Ovary (tissue), 7 donors: ENCODE measurements at regions not wholly inside any gene's neighbourhood (a gene's known extent, or its start where the extent isn't known, plus 50 kb on each side); places are given as distances from the start of the nearest gene placed in this dataset.

Experiments used
- DNase-seq, 5 donors: peaks; one replicate each; pipeline ENCODE4 v3.0.0-alpha.2; 2019 to 2020
- H3K27ac ChIP-seq, 2 donors: fragments of 200-600 bp; one replicate each; pipeline versions ENCODE4 v1.5.1 to v1.8.0; 2019 to 2022
- H3K27me3 ChIP-seq: fragments of 200-600 bp; one replicate; pipeline ENCODE4 v1.8.0; 2022
- H3K36me3 ChIP-seq: fragments of 200-600 bp; sonication (generic); one replicate; pipeline ENCODE4 v1.5.1; 2019
- H3K4me1 ChIP-seq: one replicate; pipeline ENCODE4 v1.8.1; 2013; ENCODE audit warnings: mild to moderate bottlenecking, moderate library complexity; ENCODE audit not compliant: insufficient read depth
- H3K4me3 ChIP-seq: fragments of 200-600 bp; sonication (generic); one replicate; pipeline ENCODE4 v1.5.1; 2017
- H3K9me3 ChIP-seq, 2 donors: fragments of 200-600 bp in 1 of 2; sonication (generic) in 1 of 2; one replicate each; pipeline versions ENCODE4 v1.5.1 to v1.8.1; 2013 to 2019; ENCODE audit warnings: mild to moderate bottlenecking in 1 of 2, moderate library complexity in 1 of 2
- EP300 ChIP-seq: sonication (generic); formaldehyde crosslinking; IDR thresholded peaks from one replicate; pipeline ENCODE4 v1.6.1; 2017; ENCODE audit warnings: antibody characterized with exemption
- POLR2A ChIP-seq: fragments of 450-650 bp; IDR thresholded peaks from one replicate; pipeline ENCODE4 v1.6.1; 2017; ENCODE audit warnings: antibody characterized with exemption, mild to moderate bottlenecking, moderate library complexity
- WGBS, 3 donors: extraction: QIAGEN DNeasy Blood & Tissue Kit in 1 of 3; methylation state at CpG; one replicate each; pipeline versions ENCODE4 v1.1.5 to v1.1.7; 2013 to 2017; 5-methylcytosine and 5-hydroxymethylcytosine counted together
- intact Hi-C, 4 donors: fragments of 100-400 bp; cut with DNase I; formaldehyde crosslinking; loops; one replicate each; pipeline versions ENCODE4 v1.11.0 to v1.15.1; 2022 to 2023
- TF ChIP-seq, protein P1 (sequence below), 3 donors: fragments of 450-650 bp in 2 of 3; fragments of 200-600 bp in 1 of 3; IDR thresholded peaks; one replicate each; pipeline versions ENCODE4 v1.5.1 to v1.8.0; 2016 to 2022; ENCODE audit warnings: antibody characterized with exemption in 3 of 3, mild to moderate bottlenecking in 1 of 3
- donor health status: DM: no; HTN: no; CAD: no; lungs with moderate emphysema.
- donor health status: DM: no; HTN: no; CAD: no.
- donor health status: Bipolar disorder and iron deficiency.
- donor health status: DM: no; HTN: no; CAD: no.
- donor health status: DM: yes; HTN: yes; CAD: no.

DNA sequence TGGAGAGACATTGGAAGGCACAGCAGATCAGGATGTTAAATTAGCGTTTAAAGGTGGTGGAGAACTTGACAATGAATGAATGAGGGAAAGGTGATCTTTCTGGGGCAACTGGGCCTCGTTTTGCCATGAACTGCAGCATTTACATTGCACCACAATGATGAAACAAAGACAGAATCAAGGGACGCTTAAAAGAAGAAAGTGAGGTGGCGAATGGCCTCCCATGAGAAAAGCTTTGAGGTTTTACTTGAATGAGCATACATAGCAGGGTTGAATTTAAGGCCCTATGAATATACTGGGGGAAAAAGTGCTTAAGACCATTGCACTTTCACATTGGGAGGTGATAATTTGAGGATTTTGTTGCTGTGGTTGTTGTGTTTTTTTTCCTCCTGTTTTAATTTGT is 476.4 kb downstream of the ISL1 start:
- Histone ChIP-seq H3K4me3 (no peak overlapping the region), H3K9me3 (no peaks in the 10 kb centered on the region), H3K36me3 (no peaks in the 10 kb centered on the region), H3K27me3 (no peaks in the 10 kb centered on the region), H3K4me1 (no peaks in the 10 kb centered on the region), H3K27ac (no peak overlapping the region)
- TF ChIP-seq EP300 (no peak), POLR2A (no peak)
- TF ChIP-seq, protein P1, sequence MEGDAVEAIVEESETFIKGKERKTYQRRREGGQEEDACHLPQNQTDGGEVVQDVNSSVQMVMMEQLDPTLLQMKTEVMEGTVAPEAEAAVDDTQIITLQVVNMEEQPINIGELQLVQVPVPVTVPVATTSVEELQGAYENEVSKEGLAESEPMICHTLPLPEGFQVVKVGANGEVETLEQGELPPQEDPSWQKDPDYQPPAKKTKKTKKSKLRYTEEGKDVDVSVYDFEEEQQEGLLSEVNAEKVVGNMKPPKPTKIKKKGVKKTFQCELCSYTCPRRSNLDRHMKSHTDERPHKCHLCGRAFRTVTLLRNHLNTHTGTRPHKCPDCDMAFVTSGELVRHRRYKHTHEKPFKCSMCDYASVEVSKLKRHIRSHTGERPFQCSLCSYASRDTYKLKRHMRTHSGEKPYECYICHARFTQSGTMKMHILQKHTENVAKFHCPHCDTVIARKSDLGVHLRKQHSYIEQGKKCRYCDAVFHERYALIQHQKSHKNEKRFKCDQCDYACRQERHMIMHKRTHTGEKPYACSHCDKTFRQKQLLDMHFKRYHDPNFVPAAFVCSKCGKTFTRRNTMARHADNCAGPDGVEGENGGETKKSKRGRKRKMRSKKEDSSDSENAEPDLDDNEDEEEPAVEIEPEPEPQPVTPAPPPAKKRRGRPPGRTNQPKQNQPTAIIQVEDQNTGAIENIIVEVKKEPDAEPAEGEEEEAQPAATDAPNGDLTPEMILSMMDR (IDR thresholded peaks at IDR 0.05): no peak
- DNase-seq: no peak
- 58 to 64% (median 63%) methylated on average over 4 of the region's 4 CpGs for WGBS, 3 donors
- intact Hi-C loops: no loop called here

DNA sequence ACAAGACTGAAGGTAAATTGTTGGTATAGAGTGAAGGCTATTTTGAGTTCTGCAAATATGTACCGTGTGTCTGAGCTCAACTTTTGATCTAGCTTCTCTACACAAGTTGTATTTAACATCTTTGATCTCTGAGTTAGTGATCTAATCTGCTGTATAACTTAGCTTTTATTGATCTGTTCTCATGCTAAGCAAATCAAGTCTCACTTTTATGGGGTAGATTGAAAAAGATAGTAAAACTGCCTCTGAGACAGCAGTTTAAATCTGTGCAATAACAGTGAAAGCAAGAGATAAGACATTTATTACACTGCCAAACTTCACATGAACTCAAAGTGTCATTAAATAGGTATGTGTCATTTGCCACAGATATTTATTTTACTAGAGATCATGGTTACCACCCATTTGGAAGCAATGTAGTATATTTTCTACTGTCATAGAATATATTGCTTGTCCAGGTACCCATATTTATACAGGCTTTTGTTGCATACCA is 477.3 kb downstream of the ISL1 start:
- DNase-seq: no peak
- WGBS, 3 donors: 33 to 57% (median 53%) methylated on average over 1 of the region's 1 CpG
- H3K9me3 ChIP-seq: no peaks in the 10 kb centered on the region
- H3K36me3 ChIP-seq: no peaks in the 10 kb centered on the region
- intact Hi-C loops: no loop called here
- no peaks in the 10 kb centered on the region for H3K4me1 ChIP-seq
- no peak overlapping the region for H3K27ac ChIP-seq
- no peaks in the 10 kb centered on the region for H3K27me3 ChIP-seq
- no peak overlapping the region for H3K4me3 ChIP-seq
- TF ChIP-seq EP300 (no peak), POLR2A (no peak)
- TF ChIP-seq, protein P1 (IDR thresholded peaks at IDR 0.05): no peak

DNA sequence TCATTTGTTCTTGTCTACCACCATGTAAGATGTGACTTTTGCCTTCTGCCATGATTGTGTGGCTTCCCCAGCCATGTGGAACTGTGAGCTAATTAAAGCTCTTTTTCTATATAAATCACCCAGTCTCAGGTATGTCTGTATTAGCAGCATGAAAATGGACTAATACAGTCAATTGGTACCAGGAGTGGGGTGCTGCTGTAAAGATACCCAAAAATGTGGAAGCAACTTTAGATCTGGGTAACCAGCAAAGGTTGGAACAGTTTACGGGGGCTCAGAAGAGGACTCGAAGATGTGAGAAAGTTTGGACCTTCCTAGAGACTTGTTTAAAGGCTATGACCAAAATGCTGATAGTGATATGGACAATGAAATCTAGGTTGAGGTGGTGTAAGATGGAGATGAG is 488.9 kb downstream of the ISL1 start:
- Histone ChIP-seq H3K36me3 (no peaks in the 10 kb centered on the region), H3K27ac (no peak overlapping the region), H3K4me1 (no peaks in the 10 kb centered on the region), H3K9me3 (no peaks in the 10 kb centered on the region), H3K4me3 (no peak overlapping the region), H3K27me3 (no peaks in the 10 kb centered on the region)
- no peak for DNase-seq
- TF ChIP-seq, protein P1 (IDR thresholded peaks at IDR 0.05): no peak
- TF ChIP-seq EP300: no peak
- TF ChIP-seq POLR2A: no peak
- 82 to 94% (median 90%) methylated on average over 2 of the region's 2 CpGs for WGBS, 3 donors
- intact Hi-C loops: no loop called here

DNA sequence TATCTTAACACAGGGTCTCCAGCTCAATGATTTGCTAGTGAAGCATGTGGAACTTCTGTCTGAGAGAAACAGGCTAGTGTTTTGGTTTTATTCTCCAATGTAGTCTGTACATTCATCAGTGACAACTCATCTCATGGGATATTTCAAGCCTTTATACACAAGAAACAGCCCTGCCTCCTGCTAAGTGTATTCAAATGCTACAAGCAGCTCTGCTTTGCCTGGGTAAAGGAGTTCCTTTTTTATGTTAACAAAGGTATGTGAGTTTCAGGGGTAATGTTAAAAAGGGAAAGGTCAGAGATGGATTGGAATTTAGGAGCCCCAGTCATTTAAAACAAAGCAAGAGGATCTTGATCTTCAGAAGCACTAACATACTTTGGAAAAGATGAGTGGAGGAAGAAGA is 498.7 kb downstream of the ISL1 start:
- Histone ChIP-seq H3K36me3 (no peaks in the 10 kb centered on the region), H3K4me3 (no peak overlapping the region), H3K9me3 (no peaks in the 10 kb centered on the region), H3K4me1 (no peaks in the 10 kb centered on the region), H3K27me3 (no peaks in the 10 kb centered on the region), H3K27ac (no peak overlapping the region)
- intact Hi-C loops: no loop called here
- no peak for DNase-seq
- TF ChIP-seq POLR2A (no peak), EP300 (no peak)
- TF ChIP-seq, protein P1 (IDR thresholded peaks at IDR 0.05): no peak

GRCh38 chr5:51882647-51883046 is 499.4 kb downstream of the ISL1 start:
- Histone ChIP-seq H3K36me3 (no peaks in the 10 kb centered on the region), H3K4me1 (no peaks in the 10 kb centered on the region), H3K27ac (no peak overlapping the region), H3K9me3 (no peaks in the 10 kb centered on the region), H3K4me3 (no peak overlapping the region), H3K27me3 (no peaks in the 10 kb centered on the region)
- DNase-seq: no peak
- WGBS, 3 donors: 3 to 13% (median 10%) methylated on average over 1 of the region's 1 CpG
- TF ChIP-seq, protein P1 (IDR thresholded peaks at IDR 0.05): no peak
- TF ChIP-seq POLR2A: no peak
- intact Hi-C loops: no loop called here
